ENCODE measurements at regions not wholly inside any gene's neighbourhood (a gene's known extent, or its start where the extent isn't known, plus 50 kb on each side); places are given as distances from the start of the nearest gene placed in this dataset.

DNA sequence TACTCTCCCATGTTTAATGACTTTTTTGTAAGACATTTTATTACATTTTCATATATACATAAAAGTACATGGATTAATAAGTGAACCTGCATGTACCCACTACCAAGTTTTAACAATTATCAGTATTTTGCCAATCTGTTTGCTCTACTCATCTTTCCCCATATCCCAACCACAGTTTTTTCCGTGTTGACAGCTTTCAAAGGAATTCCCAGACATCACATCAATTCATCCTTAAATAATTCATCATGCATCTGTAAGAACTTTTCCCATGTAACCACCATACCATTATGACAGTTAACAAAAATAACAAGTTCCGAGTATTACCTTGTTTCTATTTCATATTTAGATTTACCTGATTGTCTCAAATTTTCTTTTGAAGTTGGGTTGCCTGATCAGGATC lies 436.7 kb downstream of the PDCD6IP start:
- no peak overlapping the region for H3K9ac ChIP-seq (ENCODE audit: control insufficient read depth, insufficient read depth, low read length)
- ChIA-PET SMC1A (ENCODE audit: uncharacterized antibody, unreplicated experiment) (interaction anchor here (1.6 kb wide), 1 partner anchor 31 kb away, joined by 4 read pairs; no protein-coding TSS in a partner anchor), POLR2A (no interaction called here), RAD21 (ENCODE audit: unreplicated experiment) (no interaction called here), CTCF (no interaction called here)
- no peaks in the 10 kb centered on the region for H3K79me2 ChIP-seq (ENCODE audit: control insufficient read depth, insufficient read depth, low read length)
- no peaks in the 10 kb centered on the region for H3K27me3 ChIP-seq (replicated peaks in 1 of 2; ENCODE audit: control insufficient read depth in 2 of 2, insufficient read depth in 2 of 2, low read length in 1 of 2)
- H3K4me1 ChIP-seq (ENCODE audit: control insufficient read depth, insufficient read depth, low read length): no peaks in the 10 kb centered on the region
- intact Hi-C loops (cut with micrococcal nuclease; ENCODE audit: unreplicated experiment) (no loop called here), in situ Hi-C loops (cut with MboI) (no loop called here)
- no peak for DNase-seq (ENCODE audit: low read depth, low spot score)
- H3K36me3 ChIP-seq (ENCODE audit: control insufficient read depth in 2 of 2, insufficient read depth in 2 of 2, low read length in 1 of 2): no peaks in the 10 kb centered on the region
- no peak overlapping the region for H2AFZ ChIP-seq (ENCODE audit: control insufficient read depth, low read depth, low read length)
- 30% methylated on average over 2 of the region's 2 CpGs for WGBS (ENCODE audit: insufficient coverage, insufficient replicate concordance, low lambda C conversion rate, missing lambda C conversion rate)
- H3K9me3 ChIP-seq (replicated peaks; ENCODE audit: control insufficient read depth, insufficient read depth, low read length): no peaks in the 10 kb centered on the region
- no peak overlapping the region for H3K27ac ChIP-seq (ENCODE audit: control insufficient read depth, insufficient read depth)
- BruUV-seq (replicated peaks): no TSS peak
- no peaks in the 10 kb centered on the region for H4K20me1 ChIP-seq (ENCODE audit: control insufficient read depth, insufficient read depth)
- ATAC-seq: no peak
- no peak overlapping the region for H3K4me3 ChIP-seq
- FAIRE-seq: no peak
- no peak overlapping the region for H3K4me2 ChIP-seq (ENCODE audit: control insufficient read depth, insufficient read depth)
- TF ChIP-seq MEF2B (IDR thresholded peaks at IDR 0.05; ENCODE audit: partially characterized antibody, poor library complexity, severe bottlenecking): no peak
- TF ChIP-seq, protein P1, sequence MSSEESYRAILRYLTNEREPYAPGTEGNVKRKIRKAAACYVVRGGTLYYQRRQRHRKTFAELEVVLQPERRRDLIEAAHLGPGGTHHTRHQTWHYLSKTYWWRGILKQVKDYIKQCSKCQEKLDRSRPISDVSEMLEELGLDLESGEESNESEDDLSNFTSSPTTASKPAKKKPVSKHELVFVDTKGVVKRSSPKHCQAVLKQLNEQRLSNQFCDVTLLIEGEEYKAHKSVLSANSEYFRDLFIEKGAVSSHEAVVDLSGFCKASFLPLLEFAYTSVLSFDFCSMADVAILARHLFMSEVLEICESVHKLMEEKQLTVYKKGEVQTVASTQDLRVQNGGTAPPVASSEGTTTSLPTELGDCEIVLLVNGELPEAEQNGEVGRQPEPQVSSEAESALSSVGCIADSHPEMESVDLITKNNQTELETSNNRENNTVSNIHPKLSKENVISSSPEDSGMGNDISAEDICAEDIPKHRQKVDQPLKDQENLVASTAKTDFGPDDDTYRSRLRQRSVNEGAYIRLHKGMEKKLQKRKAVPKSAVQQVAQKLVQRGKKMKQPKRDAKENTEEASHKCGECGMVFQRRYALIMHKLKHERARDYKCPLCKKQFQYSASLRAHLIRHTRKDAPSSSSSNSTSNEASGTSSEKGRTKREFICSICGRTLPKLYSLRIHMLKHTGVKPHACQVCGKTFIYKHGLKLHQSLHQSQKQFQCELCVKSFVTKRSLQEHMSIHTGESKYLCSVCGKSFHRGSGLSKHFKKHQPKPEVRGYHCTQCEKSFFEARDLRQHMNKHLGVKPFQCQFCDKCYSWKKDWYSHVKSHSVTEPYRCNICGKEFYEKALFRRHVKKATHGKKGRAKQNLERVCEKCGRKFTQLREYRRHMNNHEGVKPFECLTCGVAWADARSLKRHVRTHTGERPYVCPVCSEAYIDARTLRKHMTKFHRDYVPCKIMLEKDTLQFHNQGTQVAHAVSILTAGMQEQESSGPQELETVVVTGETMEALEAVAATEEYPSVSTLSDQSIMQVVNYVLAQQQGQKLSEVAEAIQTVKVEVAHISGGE (CRISPR knock-in tag; IDR thresholded peaks at IDR 0.05): no peak
- TF ChIP-seq EED (IDR thresholded peaks at IDR 0.05; ENCODE audit: low read depth): no peak
- no peak for TF ChIP-seq RFX5 (IDR thresholded peaks at IDR 0.05; ENCODE audit: low read depth, low read length)
- TF ChIP-seq, protein P2, sequence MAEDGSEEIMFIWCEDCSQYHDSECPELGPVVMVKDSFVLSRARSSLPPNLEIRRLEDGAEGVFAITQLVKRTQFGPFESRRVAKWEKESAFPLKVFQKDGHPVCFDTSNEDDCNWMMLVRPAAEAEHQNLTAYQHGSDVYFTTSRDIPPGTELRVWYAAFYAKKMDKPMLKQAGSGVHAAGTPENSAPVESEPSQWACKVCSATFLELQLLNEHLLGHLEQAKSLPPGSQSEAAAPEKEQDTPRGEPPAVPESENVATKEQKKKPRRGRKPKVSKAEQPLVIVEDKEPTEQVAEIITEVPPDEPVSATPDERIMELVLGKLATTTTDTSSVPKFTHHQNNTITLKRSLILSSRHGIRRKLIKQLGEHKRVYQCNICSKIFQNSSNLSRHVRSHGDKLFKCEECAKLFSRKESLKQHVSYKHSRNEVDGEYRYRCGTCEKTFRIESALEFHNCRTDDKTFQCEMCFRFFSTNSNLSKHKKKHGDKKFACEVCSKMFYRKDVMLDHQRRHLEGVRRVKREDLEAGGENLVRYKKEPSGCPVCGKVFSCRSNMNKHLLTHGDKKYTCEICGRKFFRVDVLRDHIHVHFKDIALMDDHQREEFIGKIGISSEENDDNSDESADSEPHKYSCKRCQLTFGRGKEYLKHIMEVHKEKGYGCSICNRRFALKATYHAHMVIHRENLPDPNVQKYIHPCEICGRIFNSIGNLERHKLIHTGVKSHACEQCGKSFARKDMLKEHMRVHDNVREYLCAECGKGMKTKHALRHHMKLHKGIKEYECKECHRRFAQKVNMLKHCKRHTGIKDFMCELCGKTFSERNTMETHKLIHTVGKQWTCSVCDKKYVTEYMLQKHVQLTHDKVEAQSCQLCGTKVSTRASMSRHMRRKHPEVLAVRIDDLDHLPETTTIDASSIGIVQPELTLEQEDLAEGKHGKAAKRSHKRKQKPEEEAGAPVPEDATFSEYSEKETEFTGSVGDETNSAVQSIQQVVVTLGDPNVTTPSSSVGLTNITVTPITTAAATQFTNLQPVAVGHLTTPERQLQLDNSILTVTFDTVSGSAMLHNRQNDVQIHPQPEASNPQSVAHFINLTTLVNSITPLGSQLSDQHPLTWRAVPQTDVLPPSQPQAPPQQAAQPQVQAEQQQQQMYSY (CRISPR knock-in tag; IDR thresholded peaks at IDR 0.05): no peak
- no peak for TF ChIP-seq POLR2AphosphoS5 (IDR thresholded peaks at IDR 0.05; ENCODE audit: low read length)
- no peak for TF ChIP-seq SPI1 (IDR thresholded peaks at IDR 0.05; ENCODE audit: borderline replicate concordance, insufficient read depth, low read depth, low read length)
- no peak for TF ChIP-seq BMI1 (IDR thresholded peaks at IDR 0.05; ENCODE audit: borderline replicate concordance)
- no peak for TF ChIP-seq FOXK2 (IDR thresholded peaks at IDR 0.05)
- no peak for TF ChIP-seq NFXL1 (IDR thresholded peaks at IDR 0.05; ENCODE audit: borderline replicate concordance)
- no peak for TF ChIP-seq MYC (IDR thresholded peaks at IDR 0.05; ENCODE audit: insufficient read depth, insufficient read length, insufficient replicate concordance, low read length, severe bottlenecking)
- TF ChIP-seq, protein P3, sequence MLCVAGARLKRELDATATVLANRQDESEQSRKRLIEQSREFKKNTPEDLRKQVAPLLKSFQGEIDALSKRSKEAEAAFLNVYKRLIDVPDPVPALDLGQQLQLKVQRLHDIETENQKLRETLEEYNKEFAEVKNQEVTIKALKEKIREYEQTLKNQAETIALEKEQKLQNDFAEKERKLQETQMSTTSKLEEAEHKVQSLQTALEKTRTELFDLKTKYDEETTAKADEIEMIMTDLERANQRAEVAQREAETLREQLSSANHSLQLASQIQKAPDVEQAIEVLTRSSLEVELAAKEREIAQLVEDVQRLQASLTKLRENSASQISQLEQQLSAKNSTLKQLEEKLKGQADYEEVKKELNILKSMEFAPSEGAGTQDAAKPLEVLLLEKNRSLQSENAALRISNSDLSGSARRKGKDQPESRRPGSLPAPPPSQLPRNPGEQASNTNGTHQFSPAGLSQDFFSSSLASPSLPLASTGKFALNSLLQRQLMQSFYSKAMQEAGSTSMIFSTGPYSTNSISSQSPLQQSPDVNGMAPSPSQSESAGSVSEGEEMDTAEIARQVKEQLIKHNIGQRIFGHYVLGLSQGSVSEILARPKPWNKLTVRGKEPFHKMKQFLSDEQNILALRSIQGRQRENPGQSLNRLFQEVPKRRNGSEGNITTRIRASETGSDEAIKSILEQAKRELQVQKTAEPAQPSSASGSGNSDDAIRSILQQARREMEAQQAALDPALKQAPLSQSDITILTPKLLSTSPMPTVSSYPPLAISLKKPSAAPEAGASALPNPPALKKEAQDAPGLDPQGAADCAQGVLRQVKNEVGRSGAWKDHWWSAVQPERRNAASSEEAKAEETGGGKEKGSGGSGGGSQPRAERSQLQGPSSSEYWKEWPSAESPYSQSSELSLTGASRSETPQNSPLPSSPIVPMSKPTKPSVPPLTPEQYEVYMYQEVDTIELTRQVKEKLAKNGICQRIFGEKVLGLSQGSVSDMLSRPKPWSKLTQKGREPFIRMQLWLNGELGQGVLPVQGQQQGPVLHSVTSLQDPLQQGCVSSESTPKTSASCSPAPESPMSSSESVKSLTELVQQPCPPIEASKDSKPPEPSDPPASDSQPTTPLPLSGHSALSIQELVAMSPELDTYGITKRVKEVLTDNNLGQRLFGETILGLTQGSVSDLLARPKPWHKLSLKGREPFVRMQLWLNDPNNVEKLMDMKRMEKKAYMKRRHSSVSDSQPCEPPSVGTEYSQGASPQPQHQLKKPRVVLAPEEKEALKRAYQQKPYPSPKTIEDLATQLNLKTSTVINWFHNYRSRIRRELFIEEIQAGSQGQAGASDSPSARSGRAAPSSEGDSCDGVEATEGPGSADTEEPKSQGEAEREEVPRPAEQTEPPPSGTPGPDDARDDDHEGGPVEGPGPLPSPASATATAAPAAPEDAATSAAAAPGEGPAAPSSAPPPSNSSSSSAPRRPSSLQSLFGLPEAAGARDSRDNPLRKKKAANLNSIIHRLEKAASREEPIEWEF (IDR thresholded peaks at IDR 0.05; ENCODE audit: insufficient replicate concordance, low read depth, low read length): no peak
- TF ChIP-seq POLR2A (IDR thresholded peaks at IDR 0.05; ENCODE audit: low read depth, low read length): no peak
